Tibial artery (tissue), 4 donors: ENCODE measurements at regions not wholly inside any gene's neighbourhood (a gene's known extent, or its start where the extent isn't known, plus 50 kb on each side); places are given as distances from the start of the nearest gene placed in this dataset.

Experiments
- DNase-seq, 2 donors: peaks; one replicate each; pipeline ENCODE4 v3.0.0-alpha.2; 2019
- H3K27ac ChIP-seq, 2 donors: fragments of 200-600 bp; sonication (generic) in 1 of 2; 1 replicate in 1 of 2; 2 replicates in 1 of 2; pipeline ENCODE4 v1.5.1; 2018 to 2019; ENCODE audit warnings: mild to moderate bottlenecking in 1 of 2
- H3K27me3 ChIP-seq, 2 donors: fragments of 200-600 bp; sonication (generic) in 1 of 2; one replicate each; pipeline versions ENCODE4 v1.5.1 to v1.6.0; 2016 to 2019
- H3K36me3 ChIP-seq, 3 donors: fragments of 200-600 bp; sonication (generic) in 2 of 3; one replicate each; pipeline ENCODE4 v1.5.1; 2016 to 2019; ENCODE audit warnings: mild to moderate bottlenecking in 2 of 3
- H3K4me1 ChIP-seq, 4 donors: fragments of 200-600 bp; sonication (generic) in 2 of 4; 1 replicate in 3 of 4; 2 replicates in 1 of 4; pipeline ENCODE4 v1.5.1; 2016 to 2019
- H3K4me3 ChIP-seq, 2 donors: fragments of 200-600 bp; sonication (generic) in 1 of 2; 1 replicate in 1 of 2; 2 replicates in 1 of 2; pipeline ENCODE4 v1.5.1; 2018 to 2019; ENCODE audit warnings: mild to moderate bottlenecking in 2 of 2
- H3K9me3 ChIP-seq, 3 donors: fragments of 200-600 bp; sonication (generic) in 1 of 3; one replicate each; pipeline ENCODE4 v1.5.1; 2016 to 2019
- intact Hi-C: fragments of 100-400 bp; cut with DNase I; formaldehyde crosslinking; loops from one replicate; pipeline ENCODE4 v1.15.0; 2023; ENCODE audit warnings: low total_unique reads
- TF ChIP-seq, protein P1 (sequence below), 2 experiments: fragments of 200-600 bp in 1 of 2; fragments of 450-650 bp in 1 of 2; IDR thresholded peaks; one replicate each; pipeline ENCODE4 v1.5.1; 2017 to 2019; ENCODE audit warnings: antibody characterized with exemption in 2 of 2, mild to moderate bottlenecking in 1 of 2, moderate library complexity in 1 of 2

DNA sequence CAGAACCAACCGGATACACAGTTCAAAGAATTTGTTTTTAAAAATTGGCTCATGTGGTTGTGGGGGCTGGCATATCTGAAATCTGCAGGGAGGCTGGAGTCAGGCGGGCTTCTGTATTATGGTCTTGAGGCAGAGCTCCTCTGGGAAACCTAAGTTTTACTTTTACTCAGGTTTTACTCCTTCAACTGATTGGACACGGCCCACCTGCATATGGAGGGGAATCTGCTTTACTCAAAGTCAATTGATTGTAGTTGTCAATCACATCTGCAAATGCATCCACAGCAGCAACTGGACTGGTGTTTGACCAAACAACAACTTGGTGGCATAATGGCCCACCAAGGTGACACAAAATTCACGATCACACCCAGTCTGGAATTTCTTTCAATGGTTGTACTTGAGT is 103.4 kb downstream of the ERMARD start:
- TF ChIP-seq, protein P1, sequence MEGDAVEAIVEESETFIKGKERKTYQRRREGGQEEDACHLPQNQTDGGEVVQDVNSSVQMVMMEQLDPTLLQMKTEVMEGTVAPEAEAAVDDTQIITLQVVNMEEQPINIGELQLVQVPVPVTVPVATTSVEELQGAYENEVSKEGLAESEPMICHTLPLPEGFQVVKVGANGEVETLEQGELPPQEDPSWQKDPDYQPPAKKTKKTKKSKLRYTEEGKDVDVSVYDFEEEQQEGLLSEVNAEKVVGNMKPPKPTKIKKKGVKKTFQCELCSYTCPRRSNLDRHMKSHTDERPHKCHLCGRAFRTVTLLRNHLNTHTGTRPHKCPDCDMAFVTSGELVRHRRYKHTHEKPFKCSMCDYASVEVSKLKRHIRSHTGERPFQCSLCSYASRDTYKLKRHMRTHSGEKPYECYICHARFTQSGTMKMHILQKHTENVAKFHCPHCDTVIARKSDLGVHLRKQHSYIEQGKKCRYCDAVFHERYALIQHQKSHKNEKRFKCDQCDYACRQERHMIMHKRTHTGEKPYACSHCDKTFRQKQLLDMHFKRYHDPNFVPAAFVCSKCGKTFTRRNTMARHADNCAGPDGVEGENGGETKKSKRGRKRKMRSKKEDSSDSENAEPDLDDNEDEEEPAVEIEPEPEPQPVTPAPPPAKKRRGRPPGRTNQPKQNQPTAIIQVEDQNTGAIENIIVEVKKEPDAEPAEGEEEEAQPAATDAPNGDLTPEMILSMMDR (IDR thresholded peaks at IDR 0.05), result no peak
- no peak overlapping the region for H3K4me3 ChIP-seq
- DNase-seq, result peak in 1 of 2 donors; percentile 1
- no peaks in the 10 kb centered on the region for H3K4me1 ChIP-seq
- H3K9me3 ChIP-seq, result peaks cover 0 to 21% (median 20%) of the 10 kb centered on the region in 3 donors
- no peaks in the 10 kb centered on the region for H3K36me3 ChIP-seq
- no peak overlapping the region for H3K27ac ChIP-seq
- intact Hi-C loops, result no loop called here
- peaks cover 0 to 4% of the 10 kb centered on the region in 2 donors for H3K27me3 ChIP-seq

DNA sequence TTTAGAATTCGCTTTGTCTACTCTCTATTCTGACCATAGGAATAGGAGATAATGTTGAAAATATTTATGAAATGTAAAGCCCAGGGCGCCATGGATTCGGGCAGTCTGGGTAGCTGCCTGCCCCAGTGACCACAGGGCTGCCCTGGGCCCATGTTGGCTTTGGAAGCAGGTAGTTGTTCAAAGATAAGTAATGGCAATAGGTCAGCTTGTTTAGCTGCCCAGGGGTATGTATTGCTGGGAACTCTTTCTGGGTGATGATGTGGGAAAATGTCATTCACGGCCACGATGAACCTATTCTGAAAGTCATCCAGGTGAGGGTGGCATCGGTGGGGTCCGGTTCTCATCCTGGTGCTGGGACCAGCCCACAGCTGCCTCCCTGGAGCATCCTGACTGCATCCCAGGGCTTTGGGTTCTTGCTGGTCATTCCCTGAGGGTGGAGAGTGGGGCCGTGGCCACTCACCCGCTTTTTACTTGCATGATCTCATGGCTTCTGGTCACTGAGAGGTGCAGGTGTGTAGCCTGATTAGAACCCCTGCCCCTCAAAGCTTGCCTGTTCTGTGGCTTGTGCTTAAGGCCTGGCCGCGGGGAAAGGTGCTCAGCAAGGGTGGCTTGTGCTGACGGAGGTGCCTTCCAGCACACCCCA is 102.8 kb downstream of the ERMARD start:
- Histone ChIP-seq H3K4me1 (no peaks in the 10 kb centered on the region), H3K27me3 (peaks cover 0 to 6% of the 10 kb centered on the region in 2 donors), H3K4me3 (no peak overlapping the region), H3K9me3 (peaks cover 0 to 21% (median 20%) of the 10 kb centered on the region in 3 donors), H3K36me3 (no peaks in the 10 kb centered on the region), H3K27ac (no peak overlapping the region)
- no peak for DNase-seq
- TF ChIP-seq, protein P1 (IDR thresholded peaks at IDR 0.05), result no peak
- intact Hi-C loops, result no loop called here

DNA sequence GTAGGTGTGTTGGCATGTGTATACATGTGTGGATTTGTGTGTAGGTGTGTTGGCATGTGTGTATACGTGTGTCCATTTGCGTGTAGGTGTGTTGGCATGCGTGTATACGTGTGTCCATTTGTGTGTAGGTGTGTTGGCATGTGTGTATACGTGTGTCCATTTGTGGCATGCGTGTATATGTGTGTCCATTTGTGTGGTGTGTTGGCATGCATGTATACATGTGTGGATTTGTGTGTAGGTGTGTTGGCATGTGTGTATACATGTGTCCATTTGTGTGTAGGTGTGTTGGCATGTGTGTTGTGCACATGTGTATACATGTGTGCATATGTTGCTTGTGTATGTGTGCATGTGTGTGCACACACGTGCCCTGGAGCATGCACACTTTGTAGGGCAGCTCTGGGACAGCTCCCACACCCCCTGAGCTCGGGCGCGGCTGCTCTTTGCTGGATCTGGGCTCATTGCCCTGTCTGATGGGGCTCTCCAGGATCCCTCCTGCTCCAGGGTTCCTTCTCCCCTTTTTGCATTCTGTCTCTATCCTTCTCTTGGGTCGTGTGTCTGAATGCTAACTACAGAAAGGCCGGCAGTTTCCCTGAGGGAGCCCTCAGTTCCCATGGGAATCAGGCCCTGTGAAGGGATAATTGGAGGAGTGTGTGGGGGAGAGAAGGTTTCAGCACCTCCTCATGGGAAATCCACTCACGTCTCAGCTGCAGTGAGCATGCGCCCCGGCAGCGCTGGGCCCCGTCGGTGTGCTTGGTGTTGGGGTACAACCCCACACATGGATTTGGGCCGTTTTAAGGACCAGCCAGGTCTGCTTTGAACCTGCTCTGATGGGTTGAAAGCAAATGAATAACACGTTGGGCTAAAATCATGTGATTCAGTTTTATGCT is 102.0 kb downstream of the ERMARD start:
- TF ChIP-seq, protein P1 (IDR thresholded peaks at IDR 0.05), result no peak
- Histone ChIP-seq H3K27ac (no peak overlapping the region), H3K4me3 (no peak overlapping the region), H3K9me3 (peaks cover 0 to 21% (median 19%) of the 10 kb centered on the region in 3 donors), H3K4me1 (no peaks in the 10 kb centered on the region), H3K27me3 (peaks cover 0 to 7% of the 10 kb centered on the region in 2 donors), H3K36me3 (no peaks in the 10 kb centered on the region)
- DNase-seq, result peak in 1 of 2 donors; percentile 5
- intact Hi-C loops, result no loop called here

DNA sequence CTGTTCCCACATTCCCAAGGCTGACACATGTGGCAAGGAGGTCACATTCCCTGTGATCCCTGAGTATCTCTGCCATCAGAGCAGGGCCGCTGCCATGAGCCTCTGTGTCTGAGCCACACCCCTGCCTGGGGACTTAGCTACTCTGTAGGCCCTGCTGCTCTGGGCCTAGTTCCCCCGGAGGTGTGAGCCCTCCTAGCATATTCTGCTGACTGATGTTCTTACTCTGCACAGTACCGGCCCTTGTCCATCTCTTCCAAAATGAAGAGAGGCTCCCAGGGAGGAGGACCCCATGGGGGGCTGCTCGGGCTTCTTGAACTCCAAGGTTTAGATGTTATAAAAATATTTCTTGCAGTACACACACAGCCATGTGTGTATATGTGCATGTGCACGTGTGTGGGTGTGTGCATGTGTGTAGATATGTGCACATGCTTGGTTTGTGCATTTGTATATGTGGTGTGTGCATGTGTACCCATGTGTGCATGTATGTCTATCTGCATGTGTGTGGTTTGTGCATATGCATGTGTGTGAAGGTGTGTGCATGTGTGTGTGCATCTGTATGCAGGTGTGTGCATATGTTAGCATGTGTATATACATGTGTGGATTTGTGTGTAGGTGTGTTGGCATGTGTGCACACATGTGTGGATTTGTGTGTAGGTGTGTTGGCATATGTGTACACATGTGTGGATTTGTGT is 101.2 kb downstream of the ERMARD start:
- no peaks in the 10 kb centered on the region for H3K36me3 ChIP-seq
- no peak overlapping the region for H3K27ac ChIP-seq
- peaks cover 0 to 14% (median 11%) of the 10 kb centered on the region in 3 donors for H3K9me3 ChIP-seq
- TF ChIP-seq, protein P1 (IDR thresholded peaks at IDR 0.05), result no peak
- DNase-seq, result peak in 1 of 2 donors; percentile 12
- no peaks in the 10 kb centered on the region for H3K4me1 ChIP-seq
- peaks cover 0 to 7% of the 10 kb centered on the region in 2 donors for H3K27me3 ChIP-seq
- no peak overlapping the region for H3K4me3 ChIP-seq
- intact Hi-C loops, result no loop called here

DNA sequence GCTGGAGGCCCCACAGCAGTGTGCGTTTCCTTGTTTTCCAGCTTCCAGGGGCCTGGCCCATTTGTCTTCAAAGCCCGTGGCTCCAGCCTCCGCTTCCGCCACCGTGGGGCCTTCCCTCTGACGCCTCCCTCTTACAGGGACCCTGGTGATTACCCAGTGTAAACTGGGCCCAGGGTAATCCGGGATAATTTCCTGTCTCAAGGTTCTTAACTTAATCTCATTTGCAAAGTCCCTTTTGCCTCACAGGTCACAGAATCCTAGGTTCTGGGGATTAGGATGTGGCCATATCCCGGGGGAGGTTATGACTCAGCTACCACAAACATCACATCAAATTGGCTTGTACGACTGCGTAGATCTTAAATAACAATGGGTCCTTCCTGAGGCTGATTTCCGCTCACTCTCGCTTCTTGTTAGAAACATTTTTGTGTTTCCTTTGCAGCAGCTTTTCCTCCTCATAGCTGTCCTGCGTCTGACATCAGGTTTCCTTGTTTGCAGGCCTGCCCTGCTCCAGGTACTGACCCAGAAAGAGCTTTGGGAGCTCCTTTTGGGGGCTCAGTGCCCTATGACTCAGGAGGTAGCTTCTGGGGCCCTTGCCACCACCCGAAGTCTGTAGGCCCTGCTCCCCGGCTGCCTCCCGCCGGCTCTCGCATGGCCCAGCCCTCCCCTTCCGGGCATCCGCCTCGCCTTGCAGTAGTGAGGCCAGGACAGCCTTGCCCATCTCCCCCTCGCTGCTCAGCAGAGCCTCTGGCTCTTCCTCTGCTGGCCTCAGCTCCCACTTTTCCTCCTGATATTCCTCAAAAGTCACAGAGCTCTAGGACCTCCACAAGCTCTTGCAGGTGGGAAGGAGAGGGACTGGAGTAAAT is 100.5 kb downstream of the ERMARD start:
- H3K36me3 ChIP-seq, result no peaks in the 10 kb centered on the region
- no peak overlapping the region for H3K4me3 ChIP-seq
- peaks cover 0 to 6% (median 5%) of the 10 kb centered on the region in 3 donors for H3K9me3 ChIP-seq
- no peak overlapping the region for H3K27ac ChIP-seq
- TF ChIP-seq, protein P1 (IDR thresholded peaks at IDR 0.05), result no peak
- peak in 1 of 2 donors; percentile 19 for DNase-seq
- no peaks in the 10 kb centered on the region for H3K4me1 ChIP-seq
- H3K27me3 ChIP-seq, result peaks cover 0 to 7% of the 10 kb centered on the region in 2 donors
- intact Hi-C loops, result no loop called here
